HUES6 (cell line): ENCODE measurements at regions not wholly inside any gene's neighbourhood (a gene's known extent, or its start where the extent isn't known, plus 50 kb on each side); places are given as distances from the start of the nearest gene placed in this dataset.

ENCODE experiments used
- H3K27ac ChIP-seq: 2 replicates; pipeline ENCODE4 v1.7.0; 2013; ENCODE audit warnings: low read depth, mild to moderate bottlenecking, low read length, inconsistent platforms
- H3K27me3 ChIP-seq: 2 replicates; pipeline ENCODE4 v1.6.1; 2013; ENCODE audit warnings: low read length; ENCODE audit not compliant: control insufficient read depth, insufficient read depth
- H3K36me3 ChIP-seq: 2 replicates; pipeline ENCODE4 v1.6.1; 2013; ENCODE audit warnings: low read length; ENCODE audit not compliant: control insufficient read depth, insufficient read depth
- H3K4me1 ChIP-seq: 2 replicates; pipeline ENCODE4 v1.6.1; 2013; ENCODE audit warnings: low read length; ENCODE audit not compliant: control insufficient read depth, insufficient read depth
- H3K4me3 ChIP-seq: 2 replicates; pipeline ENCODE4 v1.5.1; 2013; ENCODE audit warnings: low read depth, low read length
- H3K9ac ChIP-seq: one replicate; pipeline ENCODE4 v1.6.1; 2013; ENCODE audit warnings: mild to moderate bottlenecking, low read length
- H3K9me3 ChIP-seq: 2 replicates; pipeline ENCODE4 v1.6.1; 2013; ENCODE audit warnings: low read depth, low read length; ENCODE audit not compliant: control insufficient read depth, insufficient read depth

- H3K36me3 ChIP-seq, result no peaks in the 10 kb centered on the region
- no peaks in the 10 kb centered on the region for H3K27me3 ChIP-seq
- no peak overlapping the region for H3K9ac ChIP-seq
- H3K4me3 ChIP-seq, result no peak overlapping the region
- H3K27ac ChIP-seq, result no peak overlapping the region
- no peaks in the 10 kb centered on the region for H3K9me3 ChIP-seq
- no peaks in the 10 kb centered on the region for H3K4me1 ChIP-seq
These were observed 153.9 kb upstream of the MPPED2 start for GRCh38 chr11:30740091-30740490.

DNA sequence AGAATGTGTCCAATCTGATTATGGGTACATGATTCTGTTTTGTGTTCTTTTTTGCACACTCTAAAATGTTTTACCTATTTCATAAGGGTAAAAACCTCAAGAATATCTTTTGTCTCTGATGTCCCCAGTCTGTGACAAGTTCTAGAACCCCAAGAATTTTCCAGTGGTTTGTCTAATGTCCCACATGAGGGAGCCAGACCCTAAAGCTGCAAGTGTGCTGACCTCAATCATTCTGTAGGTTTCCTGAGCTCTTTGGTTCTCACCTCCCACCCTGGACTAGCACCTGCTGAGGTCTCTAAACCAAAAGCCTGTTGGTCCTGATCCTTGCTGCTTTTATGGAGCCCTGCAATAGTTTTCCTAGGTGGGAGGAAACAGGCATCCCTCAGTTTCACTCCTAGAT, 149.8 kb upstream of the MPPED2 start:
- H3K9me3 ChIP-seq, result no peaks in the 10 kb centered on the region
- H3K27ac ChIP-seq, result no peak overlapping the region
- H3K4me1 ChIP-seq, result no peaks in the 10 kb centered on the region
- no peaks in the 10 kb centered on the region for H3K36me3 ChIP-seq
- H3K9ac ChIP-seq, result no peak overlapping the region
- H3K4me3 ChIP-seq, result no peak overlapping the region
- no peaks in the 10 kb centered on the region for H3K27me3 ChIP-seq

- Histone ChIP-seq H3K27me3 (no peaks in the 10 kb centered on the region), H3K27ac (no peak overlapping the region), H3K9me3 (no peaks in the 10 kb centered on the region), H3K9ac (no peak overlapping the region), H3K4me3 (no peak overlapping the region), H3K36me3 (no peaks in the 10 kb centered on the region), H3K4me1 (no peaks in the 10 kb centered on the region; the same call in 1 of the 2 replicates)
These were observed 147.6 kb upstream of the MPPED2 start for GRCh38 chr11:30733748-30734147.

DNA sequence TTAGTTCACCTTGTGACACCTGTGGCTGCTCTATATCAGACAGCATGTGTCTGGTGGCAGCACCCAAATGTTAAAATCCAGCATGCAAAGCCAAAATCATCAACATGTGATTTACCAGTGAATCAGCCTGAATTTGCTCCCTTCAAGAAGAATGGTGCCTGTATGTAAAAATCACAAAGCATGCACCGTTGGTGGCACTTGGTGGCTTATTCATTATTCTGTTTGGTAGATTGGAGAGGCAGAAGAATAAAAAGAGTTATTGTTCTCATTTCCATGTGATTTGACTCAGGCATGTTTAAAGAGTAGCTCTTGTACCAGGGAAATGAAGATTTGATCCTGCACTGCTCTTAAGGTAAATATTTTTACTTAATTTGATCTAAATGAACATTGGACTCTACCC, 143.9 kb upstream of the MPPED2 start:
- Histone ChIP-seq H3K9ac (no peak overlapping the region), H3K36me3 (no peaks in the 10 kb centered on the region), H3K9me3 (no peaks in the 10 kb centered on the region), H3K4me3 (no peak overlapping the region), H3K27ac (no peak overlapping the region), H3K4me1 (no peaks in the 10 kb centered on the region; the same call in 1 of the 2 replicates), H3K27me3 (no peaks in the 10 kb centered on the region)

GRCh38 chr11:30729187-30729713, 143.1 kb upstream of the MPPED2 start:
- H3K27ac ChIP-seq, result no peak overlapping the region
- no peaks in the 10 kb centered on the region for H3K27me3 ChIP-seq
- no peaks in the 10 kb centered on the region for H3K9me3 ChIP-seq
- H3K36me3 ChIP-seq, result no peaks in the 10 kb centered on the region
- H3K4me1 ChIP-seq, result no peaks in the 10 kb centered on the region; the same call in 1 of the 2 replicates
- no peak overlapping the region for H3K9ac ChIP-seq
- H3K4me3 ChIP-seq, result no peak overlapping the region

DNA sequence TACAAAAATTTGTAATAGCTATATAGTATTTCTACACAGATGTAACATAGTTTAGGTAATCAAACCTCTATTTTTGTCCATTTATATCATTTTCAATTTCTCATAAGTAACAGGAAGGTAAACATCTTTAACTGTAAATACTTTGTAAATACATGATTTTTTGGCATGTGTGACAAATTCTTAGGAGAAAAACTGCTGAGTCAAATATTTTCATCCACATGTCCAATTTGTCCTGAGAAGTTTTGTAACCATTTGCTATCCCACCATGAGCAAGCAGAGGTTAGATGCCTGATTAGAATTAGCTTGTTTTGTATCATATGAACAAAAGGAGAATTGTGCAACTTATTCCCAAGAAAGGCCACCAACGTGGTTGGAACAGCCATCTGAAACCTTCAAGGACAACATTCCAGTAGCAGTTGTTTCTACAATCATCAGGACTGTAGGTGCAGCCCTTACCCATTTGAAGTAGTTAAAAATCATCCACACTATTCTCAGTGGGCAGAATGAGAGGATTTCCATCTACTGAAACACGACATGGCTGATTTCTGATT, 139.6 kb upstream of the MPPED2 start:
- no peak overlapping the region for H3K4me3 ChIP-seq
- H3K4me1 ChIP-seq, result no peaks in the 10 kb centered on the region; the same call in 1 of the 2 replicates
- no peaks in the 10 kb centered on the region for H3K27me3 ChIP-seq
- no peak overlapping the region for H3K9ac ChIP-seq
- H3K27ac ChIP-seq, result no peak overlapping the region
- H3K9me3 ChIP-seq, result no peaks in the 10 kb centered on the region
- H3K36me3 ChIP-seq, result no peaks in the 10 kb centered on the region

DNA sequence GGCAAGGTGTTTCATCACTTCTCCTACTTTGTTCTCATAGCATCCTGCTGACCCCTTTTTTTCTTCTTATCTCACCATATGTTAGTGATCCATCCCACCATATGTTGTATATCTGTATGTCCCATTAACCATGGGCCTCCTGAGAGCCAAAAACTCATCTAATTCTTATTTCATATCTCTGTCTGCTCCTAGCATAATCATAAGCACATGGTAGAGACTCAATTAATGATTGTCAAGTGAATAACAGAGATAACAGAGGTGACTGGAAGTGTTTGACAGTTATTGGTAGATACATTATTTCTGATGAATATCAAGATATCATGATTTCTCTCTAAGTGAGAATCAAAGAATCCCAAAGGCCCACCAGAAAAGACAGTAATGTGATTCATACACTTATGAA, 138.1 kb upstream of the MPPED2 start:
- no peak overlapping the region for H3K27ac ChIP-seq
- peaks cover 6% of the 10 kb centered on the region for H3K4me1 ChIP-seq
- no peak overlapping the region for H3K4me3 ChIP-seq
- H3K36me3 ChIP-seq, result no peaks in the 10 kb centered on the region
- no peaks in the 10 kb centered on the region for H3K27me3 ChIP-seq
- no peaks in the 10 kb centered on the region for H3K9me3 ChIP-seq
- no peak overlapping the region for H3K9ac ChIP-seq

GRCh38 chr11:30719371-30719770, 133.2 kb upstream of the MPPED2 start:
- H3K9me3 ChIP-seq, result no peaks in the 10 kb centered on the region
- 0 out of 2 replicates have a peak overlapping the region, but pooled peaks have one; percentile 46 for H3K27ac ChIP-seq
- H3K9ac ChIP-seq, result no peak overlapping the region
- H3K27me3 ChIP-seq, result no peaks in the 10 kb centered on the region
- no peak overlapping the region for H3K4me3 ChIP-seq
- peaks cover 10% of the 10 kb centered on the region for H3K4me1 ChIP-seq
- no peaks in the 10 kb centered on the region for H3K36me3 ChIP-seq

DNA sequence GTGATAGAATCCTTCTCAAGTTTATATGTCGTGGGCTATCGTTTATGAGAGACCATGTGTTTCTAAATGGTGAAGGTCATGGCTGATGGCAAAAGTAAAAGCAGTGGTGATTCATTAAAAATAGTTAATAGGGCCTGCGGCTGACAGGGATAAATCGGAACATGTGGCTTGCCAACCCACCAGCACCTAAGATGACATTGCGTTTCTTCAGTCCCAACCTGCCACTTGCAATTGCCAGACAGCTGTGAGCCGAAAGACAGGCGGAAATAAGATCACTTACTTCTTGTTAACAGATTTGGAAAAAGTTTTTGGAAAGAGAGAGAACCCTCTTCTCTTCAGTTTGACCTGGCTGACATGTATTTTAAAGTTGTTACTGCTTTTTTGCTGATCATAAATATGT, 131.5 kb upstream of the MPPED2 start:
- Histone ChIP-seq H3K9ac (no peak overlapping the region), H3K27me3 (no peaks in the 10 kb centered on the region), H3K4me1 (peaks cover 10% of the 10 kb centered on the region), H3K36me3 (no peaks in the 10 kb centered on the region), H3K4me3 (no peak overlapping the region), H3K27ac (no peak overlapping the region), H3K9me3 (no peaks in the 10 kb centered on the region)

DNA sequence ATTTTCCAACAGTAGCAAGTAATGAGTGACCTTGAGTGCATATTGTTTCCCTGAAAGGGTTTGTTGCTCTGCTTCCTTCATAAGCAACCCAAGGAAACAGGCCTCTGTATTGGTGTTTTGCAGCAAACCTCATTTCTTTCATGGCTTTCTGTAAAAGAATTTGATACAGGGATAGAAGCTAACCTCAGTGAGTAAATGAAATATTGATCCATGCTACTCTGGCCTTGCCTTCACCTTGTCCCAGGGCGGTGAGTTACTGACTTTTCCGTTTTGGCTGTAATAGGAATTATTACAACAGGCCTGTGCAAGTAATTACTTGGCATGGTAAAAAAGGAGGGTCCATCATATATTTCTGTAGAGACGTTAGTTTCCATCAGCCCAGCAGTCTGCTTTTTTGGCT, 130.9 kb upstream of the MPPED2 start:
- H3K27ac ChIP-seq, result no peak overlapping the region
- H3K36me3 ChIP-seq, result no peaks in the 10 kb centered on the region
- no peaks in the 10 kb centered on the region for H3K27me3 ChIP-seq
- no peaks in the 10 kb centered on the region for H3K9me3 ChIP-seq
- H3K4me1 ChIP-seq, result peaks cover 10% of the 10 kb centered on the region
- no peak overlapping the region for H3K4me3 ChIP-seq
- H3K9ac ChIP-seq, result no peak overlapping the region

DNA sequence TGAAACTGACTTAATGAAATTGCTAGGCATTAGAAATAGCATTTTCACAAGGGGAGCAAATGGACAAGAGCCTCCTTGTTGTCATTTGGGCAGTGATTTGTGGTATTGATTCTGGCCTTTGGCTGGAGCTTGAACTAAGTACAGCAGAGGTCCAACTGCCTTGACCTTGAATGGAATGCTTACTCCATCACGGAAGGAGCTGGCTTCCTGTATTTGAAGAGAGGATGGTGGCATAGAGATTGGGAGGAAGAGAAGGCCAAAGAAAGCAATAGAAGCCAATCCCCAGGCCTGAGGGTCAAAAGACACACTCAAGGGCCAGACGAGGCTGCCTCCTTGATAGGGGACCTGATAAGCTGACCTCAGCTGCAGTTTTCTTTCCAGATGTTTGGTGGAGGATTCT, 126.6 kb upstream of the MPPED2 start:
- Histone ChIP-seq H3K36me3 (no peaks in the 10 kb centered on the region), H3K9me3 (no peaks in the 10 kb centered on the region), H3K9ac (no peak overlapping the region), H3K27me3 (no peaks in the 10 kb centered on the region), H3K27ac (no peak overlapping the region), H3K4me3 (no peak overlapping the region), H3K4me1 (no peaks in the 10 kb centered on the region)
